HG03457 (cell line): ENCODE measurements at regions not wholly inside any gene's neighbourhood (a gene's known extent, or its start where the extent isn't known, plus 50 kb on each side); places are given as distances from the start of the nearest gene placed in this dataset.
"Not testable (repeated sequence)": the region's sequence is repeated elsewhere in the genome, so short reads cannot be mapped to it uniquely, and the experiment has no call there.

Experiments used
- ATAC-seq: cut with Tn5 transposase; IDR thresholded peaks from one replicate; pipeline ENCODE4 v1.9.1; 2021; ENCODE audit warnings: moderate number of reproducible peaks; ENCODE audit not compliant: unreplicated experiment

- not testable (repeated sequence) for ATAC-seq
These were observed 291.4 kb upstream of the PRSS16 start for GRCh38 chr6:26956078-26956600.

GRCh38 chr6:26956601-26957184 lies 290.8 kb upstream of the PRSS16 start:
- not testable (repeated sequence) for ATAC-seq

- not testable (repeated sequence) for ATAC-seq
These were observed 289.9 kb upstream of the PRSS16 start for GRCh38 chr6:26957399-26958127.

- not testable (repeated sequence) for ATAC-seq
These were observed 286.3 kb upstream of the PRSS16 start for GRCh38 chr6:26961236-26961635.

- no peak for ATAC-seq
These were observed 245.1 kb upstream of the PRSS16 start for GRCh38 chr6:27002447-27002846.

- ATAC-seq = no peak
These were observed 240.5 kb upstream of the PRSS16 start for GRCh38 chr6:27007020-27007419.

GRCh38 chr6:27008613-27009012 lies 238.9 kb upstream of the PRSS16 start:
- ATAC-seq = not testable (repeated sequence)

- not testable (repeated sequence) for ATAC-seq
These were observed 233.4 kb upstream of the PRSS16 start for GRCh38 chr6:27014053-27014452.

- ATAC-seq = no peak
These were observed 230.8 kb upstream of the PRSS16 start for GRCh38 chr6:27016689-27017088.

GRCh38 chr6:27018401-27018800 lies 229.1 kb upstream of the PRSS16 start:
- ATAC-seq = not testable (repeated sequence)

GRCh38 chr6:27019651-27020552 lies 227.6 kb upstream of the PRSS16 start:
- ATAC-seq = no peak

- no peak for ATAC-seq
These were observed 227.0 kb upstream of the PRSS16 start for GRCh38 chr6:27020553-27020880.

GRCh38 chr6:27023664-27024063 lies 223.8 kb upstream of the PRSS16 start:
- ATAC-seq = no peak

- no peak for ATAC-seq
These were observed 222.2 kb upstream of the PRSS16 start for GRCh38 chr6:27025351-27025750.

GRCh38 chr6:27026361-27026760 lies 221.1 kb upstream of the PRSS16 start:
- ATAC-seq = no peak

- ATAC-seq = no peak
These were observed 216.2 kb upstream of the PRSS16 start for GRCh38 chr6:27031302-27031701.

- no peak for ATAC-seq
These were observed 209.0 kb upstream of the PRSS16 start for GRCh38 chr6:27038498-27038897.

GRCh38 chr6:27040244-27041042 lies 207.1 kb upstream of the PRSS16 start:
- no peak for ATAC-seq

- ATAC-seq = no peak
These were observed 204.3 kb upstream of the PRSS16 start for GRCh38 chr6:27043244-27043643.

- not testable (repeated sequence) for ATAC-seq
These were observed 202.4 kb upstream of the PRSS16 start for GRCh38 chr6:27045131-27045530.

GRCh38 chr6:27047725-27048124 lies 199.8 kb upstream of the PRSS16 start:
- ATAC-seq = not testable (repeated sequence)
